ENCODE measurements at regions not wholly inside any gene's neighbourhood (a gene's known extent, or its start where the extent isn't known, plus 50 kb on each side); places are given as distances from the start of the nearest gene placed in this dataset.
A peak's percentile ranks its signal among the peaks of the same experiment; 100 is the strongest.

DNA sequence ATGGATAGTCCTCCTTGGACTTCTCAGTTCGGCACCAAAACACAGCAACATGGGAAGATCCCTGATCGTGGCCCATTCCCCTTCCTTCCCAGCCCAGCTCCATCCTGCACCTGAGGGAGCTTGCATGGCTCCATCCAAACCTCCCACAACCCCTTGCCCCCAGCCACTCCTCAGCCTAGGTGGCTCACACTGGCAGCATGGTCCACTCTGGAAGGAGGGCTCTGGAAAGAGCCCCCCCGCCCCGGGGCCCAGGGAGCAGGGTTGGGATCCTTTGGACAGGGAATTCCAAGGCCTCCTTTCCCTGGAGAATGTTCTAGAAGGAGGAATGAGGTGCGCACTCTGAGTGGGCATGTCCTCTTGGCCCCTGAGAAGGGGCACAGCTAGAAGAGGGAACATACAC, 62.8 kb upstream of the ID2 start:
- H3K9ac ChIP-seq (ENCODE audit: low read depth in 1 of 2, low read length in 2 of 2) = no peak overlapping the region
- H3K27ac ChIP-seq (ENCODE audit: low read depth in 1 of 2, low read length in 2 of 2) = no peak overlapping the region
- peaks cover 0 to 6% (median 3%) of the 10 kb centered on the region in 4 donors for H3K4me1 ChIP-seq (ENCODE audit: control insufficient read depth in 4 of 4, insufficient read depth in 4 of 4, low read length in 3 of 4)
- no peak for DNase-seq (ENCODE audit: low spot score)
- H3K36me3 ChIP-seq (ENCODE audit: control insufficient read depth in 4 of 4, insufficient read depth in 3 of 4, low read depth in 1 of 4, low read length in 3 of 4) = no peaks in the 10 kb centered on the region
- H3K9me3 ChIP-seq (ENCODE audit: control insufficient read depth in 4 of 4, low read length in 3 of 4) = no peaks in the 10 kb centered on the region
- H3K27me3 ChIP-seq (ENCODE audit: control insufficient read depth in 4 of 4, insufficient read depth in 4 of 4, low read length in 3 of 4) = no peaks in the 10 kb centered on the region
- TF ChIP-seq JUND (IDR thresholded peaks at IDR 0.05) (no peak), NR2F2 (IDR thresholded peaks at IDR 0.05) (no peak), YY1 (IDR thresholded peaks at IDR 0.05) (no peak), GABPA (IDR thresholded peaks at IDR 0.05 in 1 of 2, conservative IDR thresholded peaks at IDR 0.05 in 1 of 2) (no peak), HNF4G (IDR thresholded peaks at IDR 0.05) (no peak), EGR1 (IDR thresholded peaks at IDR 0.05; ENCODE audit: low read depth in 2 of 2) (no peak), FOXA1 (IDR thresholded peaks at IDR 0.05) (no peak)
- TF ChIP-seq, protein P1, sequence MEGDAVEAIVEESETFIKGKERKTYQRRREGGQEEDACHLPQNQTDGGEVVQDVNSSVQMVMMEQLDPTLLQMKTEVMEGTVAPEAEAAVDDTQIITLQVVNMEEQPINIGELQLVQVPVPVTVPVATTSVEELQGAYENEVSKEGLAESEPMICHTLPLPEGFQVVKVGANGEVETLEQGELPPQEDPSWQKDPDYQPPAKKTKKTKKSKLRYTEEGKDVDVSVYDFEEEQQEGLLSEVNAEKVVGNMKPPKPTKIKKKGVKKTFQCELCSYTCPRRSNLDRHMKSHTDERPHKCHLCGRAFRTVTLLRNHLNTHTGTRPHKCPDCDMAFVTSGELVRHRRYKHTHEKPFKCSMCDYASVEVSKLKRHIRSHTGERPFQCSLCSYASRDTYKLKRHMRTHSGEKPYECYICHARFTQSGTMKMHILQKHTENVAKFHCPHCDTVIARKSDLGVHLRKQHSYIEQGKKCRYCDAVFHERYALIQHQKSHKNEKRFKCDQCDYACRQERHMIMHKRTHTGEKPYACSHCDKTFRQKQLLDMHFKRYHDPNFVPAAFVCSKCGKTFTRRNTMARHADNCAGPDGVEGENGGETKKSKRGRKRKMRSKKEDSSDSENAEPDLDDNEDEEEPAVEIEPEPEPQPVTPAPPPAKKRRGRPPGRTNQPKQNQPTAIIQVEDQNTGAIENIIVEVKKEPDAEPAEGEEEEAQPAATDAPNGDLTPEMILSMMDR (IDR thresholded peaks at IDR 0.05; ENCODE audit: low read depth, low read length, missing input control) = no peak
- H3K4me3 ChIP-seq (ENCODE audit: low read depth in 1 of 3, low read length in 3 of 3) = no peak overlapping the region
- 97% methylated on average over 5 of the region's 5 CpGs for WGBS

DNA sequence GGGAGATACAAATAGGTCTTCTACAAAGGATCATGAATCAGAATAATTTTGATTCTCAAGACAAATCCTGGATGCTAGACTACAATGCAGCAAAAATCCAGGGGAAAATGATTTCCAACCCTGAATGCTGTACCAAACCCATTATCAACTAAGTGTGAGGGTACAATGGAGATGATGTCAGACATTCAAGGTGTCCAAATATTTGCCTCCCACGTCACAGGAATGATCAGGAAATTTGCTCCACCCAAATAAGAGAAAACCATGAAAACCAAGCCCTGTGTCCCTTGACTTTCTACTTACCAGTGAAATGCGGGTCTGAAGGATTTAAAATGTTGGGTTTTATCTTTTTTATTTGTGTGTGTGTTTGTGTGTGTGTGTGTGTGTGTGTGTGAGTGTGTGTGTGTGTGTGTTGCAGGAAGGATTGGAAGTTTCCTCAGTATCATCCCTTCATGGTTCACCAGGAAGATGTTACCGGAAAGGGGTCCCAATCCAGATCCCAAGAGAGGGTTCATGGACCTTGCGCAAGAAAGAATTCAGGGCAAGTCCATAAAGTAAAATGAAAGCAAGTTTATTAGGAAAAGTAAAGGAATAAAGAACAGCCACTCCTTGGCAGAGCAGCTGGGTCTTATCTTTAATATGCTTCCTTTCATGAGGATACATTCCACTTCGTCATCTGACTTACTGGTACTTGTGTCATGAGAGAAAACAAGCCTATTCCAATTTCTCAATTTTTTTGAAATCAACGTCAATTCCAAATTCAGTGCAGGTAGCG, 61.1 kb upstream of the ID2 start:
- no peak overlapping the region for H3K27ac ChIP-seq (ENCODE audit: low read depth in 1 of 2, low read length in 2 of 2)
- H3K36me3 ChIP-seq (ENCODE audit: control insufficient read depth in 4 of 4, insufficient read depth in 3 of 4, low read depth in 1 of 4, low read length in 3 of 4) = no peaks in the 10 kb centered on the region
- H3K27me3 ChIP-seq (ENCODE audit: control insufficient read depth in 4 of 4, insufficient read depth in 4 of 4, low read length in 3 of 4) = no peaks in the 10 kb centered on the region
- no peaks in the 10 kb centered on the region for H3K9me3 ChIP-seq (ENCODE audit: control insufficient read depth in 4 of 4, low read length in 3 of 4)
- no peak for DNase-seq (ENCODE audit: low spot score)
- H3K9ac ChIP-seq (ENCODE audit: low read depth in 1 of 2, low read length in 2 of 2) = no peak overlapping the region
- peaks cover 11 to 23% (median 17%) of the 10 kb centered on the region in 4 donors for H3K4me1 ChIP-seq (ENCODE audit: control insufficient read depth in 4 of 4, insufficient read depth in 4 of 4, low read length in 3 of 4)
- 75% methylated on average over 7 of the region's 7 CpGs for WGBS
- no peak overlapping the region for H3K4me3 ChIP-seq (ENCODE audit: low read depth in 1 of 3, low read length in 3 of 3)
- no peak for TF ChIP-seq HNF4A (conservative IDR thresholded peaks at IDR 0.05)
- no peak for TF ChIP-seq GABPA (IDR thresholded peaks at IDR 0.05 in 1 of 2, conservative IDR thresholded peaks at IDR 0.05 in 1 of 2)
- TF ChIP-seq FOXA2 (IDR thresholded peaks at IDR 0.05) = no peak
- TF ChIP-seq JUND (IDR thresholded peaks at IDR 0.05) = no peak
- TF ChIP-seq SP1 (IDR thresholded peaks at IDR 0.05) = peak; percentile 23
- TF ChIP-seq NR2F2 (IDR thresholded peaks at IDR 0.05) = peak; percentile 77
- TF ChIP-seq FOXA1 (IDR thresholded peaks at IDR 0.05) = no peak
- peak; percentile 7 to 23 for TF ChIP-seq RAD21 (IDR thresholded peaks at IDR 0.05)
- TF ChIP-seq EGR1 (IDR thresholded peaks at IDR 0.05; ENCODE audit: low read depth in 2 of 2) = no peak
- TF ChIP-seq, protein P1 (IDR thresholded peaks at IDR 0.05; ENCODE audit: low read depth, low read length, missing input control) = no peak
- TF ChIP-seq, protein P2, sequence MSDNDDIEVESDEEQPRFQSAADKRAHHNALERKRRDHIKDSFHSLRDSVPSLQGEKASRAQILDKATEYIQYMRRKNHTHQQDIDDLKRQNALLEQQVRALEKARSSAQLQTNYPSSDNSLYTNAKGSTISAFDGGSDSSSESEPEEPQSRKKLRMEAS (IDR thresholded peaks at IDR 0.05) = no peak
- TF ChIP-seq TAF1 (conservative IDR thresholded peaks at IDR 0.05) = no peak
